Epithelial cell of esophagus (primary cell): ENCODE measurements at regions not wholly inside any gene's neighbourhood (a gene's known extent, or its start where the extent isn't known, plus 50 kb on each side); places are given as distances from the start of the nearest gene placed in this dataset.
"Not testable (repeated sequence)": the region's sequence is repeated elsewhere in the genome, so short reads cannot be mapped to it uniquely, and the experiment has no call there.

ENCODE experiments used
- DNase-seq: peaks from one replicate; pipeline ENCODE4 v3.0.0; 2010; ENCODE audit warnings: low read depth
- H3K4me3 ChIP-seq: 2 replicates; pipeline ENCODE4 v1.5.1; 2011; ENCODE audit warnings: mild to moderate bottlenecking, low read length, control low read depth
- CTCF ChIP-seq: IDR thresholded peaks from 2 replicates; pipeline ENCODE4 v1.5.1; 2011; ENCODE audit warnings: low read depth, mild to moderate bottlenecking, low read length, control low read depth, inconsistent platforms; ENCODE audit not compliant: insufficient read depth; ENCODE audit errors: missing control alignments

GRCh38 chr6:103507052-103507451 is 1352.7 kb downstream of the HACE1 start:
- no peak for TF ChIP-seq CTCF
- H3K4me3 ChIP-seq = no peak overlapping the region
- no peak for DNase-seq

GRCh38 chr6:103505155-103505518 is 1354.6 kb downstream of the HACE1 start:
- H3K4me3 ChIP-seq = no peak overlapping the region
- no peak for DNase-seq
- no peak for TF ChIP-seq CTCF

- TF ChIP-seq CTCF = no peak
These were observed 1355.1 kb downstream of the HACE1 start for GRCh38 chr6:103504501-103505154.

GRCh38 chr6:103496588-103496987 is 1363.1 kb downstream of the HACE1 start:
- DNase-seq, H3K4me3 ChIP-seq: not testable (repeated sequence)

More at GRCh38 chr6:103504501-103505154, 1355.1 kb downstream of the HACE1 start:
- H3K4me3 ChIP-seq = no peak overlapping the region
- no peak for DNase-seq

GRCh38 chr6:103456652-103457051 is 1403.1 kb downstream of the HACE1 start:
- no peak for DNase-seq

GRCh38 chr6:103455275-103455674 is 1404.4 kb downstream of the HACE1 start:
- DNase-seq = no peak
- no peak overlapping the region for H3K4me3 ChIP-seq
- no peak for TF ChIP-seq CTCF

More at GRCh38 chr6:103456652-103457051, 1403.1 kb downstream of the HACE1 start:
- TF ChIP-seq CTCF = no peak
- no peak overlapping the region for H3K4me3 ChIP-seq

- TF ChIP-seq CTCF = no peak
- H3K4me3 ChIP-seq = no peak overlapping the region
- no peak for DNase-seq
These were observed 1450.2 kb downstream of the HACE1 start for GRCh38 chr6:103409475-103409874.
